ENCODE measurements at regions not wholly inside any gene's neighbourhood (a gene's known extent, or its start where the extent isn't known, plus 50 kb on each side); places are given as distances from the start of the nearest gene placed in this dataset.

DNA sequence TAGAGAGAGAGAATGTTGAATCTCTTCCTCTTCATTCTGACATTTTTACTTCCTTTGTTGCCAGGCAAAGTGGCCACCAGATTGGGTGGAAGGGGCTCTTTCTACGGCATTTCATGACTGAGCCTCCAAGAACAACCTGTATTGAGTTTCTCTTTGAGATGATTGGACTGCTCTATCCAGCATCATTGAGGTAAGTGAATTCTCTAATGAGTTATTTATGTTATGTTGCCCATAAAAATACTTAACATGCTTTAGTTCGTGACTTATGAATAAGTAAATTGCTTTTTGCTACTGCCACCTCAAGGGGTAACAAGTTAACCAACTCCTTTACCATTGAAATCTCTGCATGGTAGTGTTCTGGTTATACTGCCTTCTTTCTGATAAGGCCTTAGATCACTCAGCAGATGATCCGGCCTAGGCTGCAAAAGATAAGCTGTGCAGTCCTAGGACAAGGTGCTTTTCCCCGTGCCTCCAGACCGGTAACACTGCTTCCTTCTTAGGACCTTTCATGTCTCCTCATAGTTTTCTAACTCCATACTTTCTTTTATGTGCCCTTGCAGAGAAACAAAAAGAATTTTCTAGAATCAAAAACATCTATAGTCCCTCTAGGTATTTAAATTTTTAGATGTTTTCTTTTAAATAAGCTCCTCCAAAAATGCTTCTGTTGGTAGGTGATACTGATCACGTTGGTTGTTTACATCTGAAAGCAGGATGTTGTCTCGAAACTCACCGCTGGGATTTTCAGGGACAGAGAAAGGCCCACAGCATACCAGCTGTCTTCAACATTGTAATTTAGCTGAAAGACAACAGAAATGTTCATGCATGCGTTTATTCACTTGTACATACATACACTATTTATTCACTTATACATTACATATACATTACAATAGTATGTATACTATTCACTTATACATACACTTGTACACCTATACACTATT, 157.1 kb upstream of the RBPJ start:
- TF ChIP-seq, protein P1, sequence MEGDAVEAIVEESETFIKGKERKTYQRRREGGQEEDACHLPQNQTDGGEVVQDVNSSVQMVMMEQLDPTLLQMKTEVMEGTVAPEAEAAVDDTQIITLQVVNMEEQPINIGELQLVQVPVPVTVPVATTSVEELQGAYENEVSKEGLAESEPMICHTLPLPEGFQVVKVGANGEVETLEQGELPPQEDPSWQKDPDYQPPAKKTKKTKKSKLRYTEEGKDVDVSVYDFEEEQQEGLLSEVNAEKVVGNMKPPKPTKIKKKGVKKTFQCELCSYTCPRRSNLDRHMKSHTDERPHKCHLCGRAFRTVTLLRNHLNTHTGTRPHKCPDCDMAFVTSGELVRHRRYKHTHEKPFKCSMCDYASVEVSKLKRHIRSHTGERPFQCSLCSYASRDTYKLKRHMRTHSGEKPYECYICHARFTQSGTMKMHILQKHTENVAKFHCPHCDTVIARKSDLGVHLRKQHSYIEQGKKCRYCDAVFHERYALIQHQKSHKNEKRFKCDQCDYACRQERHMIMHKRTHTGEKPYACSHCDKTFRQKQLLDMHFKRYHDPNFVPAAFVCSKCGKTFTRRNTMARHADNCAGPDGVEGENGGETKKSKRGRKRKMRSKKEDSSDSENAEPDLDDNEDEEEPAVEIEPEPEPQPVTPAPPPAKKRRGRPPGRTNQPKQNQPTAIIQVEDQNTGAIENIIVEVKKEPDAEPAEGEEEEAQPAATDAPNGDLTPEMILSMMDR (IDR thresholded peaks at IDR 0.05) = no peak
- TF ChIP-seq EZH2 (IDR thresholded peaks at IDR 0.05; ENCODE audit: borderline replicate concordance, insufficient read depth, low read depth, low read length, poor library complexity, severe bottlenecking) = no peak
